ENCODE measurements at regions not wholly inside any gene's neighbourhood (a gene's known extent, or its start where the extent isn't known, plus 50 kb on each side); places are given as distances from the start of the nearest gene placed in this dataset.
"Not testable (repeated sequence)": the region's sequence is repeated elsewhere in the genome, so short reads cannot be mapped to it uniquely, and the experiment has no call there.

- no peak for TF ChIP-seq JUND (IDR thresholded peaks at IDR 0.05; ENCODE audit: low read depth)
- DNase-seq (ENCODE audit: low read depth in 1 of 2, low spot score in 1 of 2): no peak
- in situ Hi-C loops (cut with HindIII; ENCODE audit: low pct_unique_long_range_greater_than_20kb, low sequenced_read_pairs): no loop called here
Measured at GRCh38 chr5:147112899-147113298, 121.9 kb upstream of the STK32A start.

- no peak for DNase-seq (ENCODE audit: low read depth in 1 of 2, low spot score in 1 of 2)
- no peak for TF ChIP-seq JUND (IDR thresholded peaks at IDR 0.05; ENCODE audit: low read depth)
- in situ Hi-C loops (cut with HindIII; ENCODE audit: low pct_unique_long_range_greater_than_20kb, low sequenced_read_pairs): no loop called here
Measured at GRCh38 chr5:147113967-147114366, 120.9 kb upstream of the STK32A start.

- in situ Hi-C loops (cut with HindIII; ENCODE audit: low pct_unique_long_range_greater_than_20kb, low sequenced_read_pairs); DNase-seq (ENCODE audit: low read depth in 1 of 2, low spot score in 1 of 2): not testable (repeated sequence)
Measured at GRCh38 chr5:147139759-147140158, 95.1 kb upstream of the STK32A start.

- TF ChIP-seq JUND (IDR thresholded peaks at IDR 0.05; ENCODE audit: low read depth): no peak
- in situ Hi-C loops (cut with HindIII; ENCODE audit: low pct_unique_long_range_greater_than_20kb, low sequenced_read_pairs): no loop called here
- no peak for DNase-seq (ENCODE audit: low read depth in 1 of 2, low spot score in 1 of 2)
Measured at GRCh38 chr5:147140558-147140957, 94.3 kb upstream of the STK32A start.

GRCh38 chr5:147141580-147141979, 93.2 kb upstream of the STK32A start:
- DNase-seq (ENCODE audit: low read depth in 1 of 2, low spot score in 1 of 2); in situ Hi-C loops (cut with HindIII; ENCODE audit: low pct_unique_long_range_greater_than_20kb, low sequenced_read_pairs): not testable (repeated sequence)

GRCh38 chr5:147143215-147143614, 91.6 kb upstream of the STK32A start:
- in situ Hi-C loops (cut with HindIII; ENCODE audit: low pct_unique_long_range_greater_than_20kb, low sequenced_read_pairs): no loop called here
- TF ChIP-seq JUND (IDR thresholded peaks at IDR 0.05; ENCODE audit: low read depth): no peak
- no peak for DNase-seq (ENCODE audit: low read depth in 1 of 2, low spot score in 1 of 2)

- TF ChIP-seq JUND (IDR thresholded peaks at IDR 0.05; ENCODE audit: low read depth): no peak
- DNase-seq (ENCODE audit: low read depth in 1 of 2, low spot score in 1 of 2): no peak
- in situ Hi-C loops (cut with HindIII; ENCODE audit: low pct_unique_long_range_greater_than_20kb, low sequenced_read_pairs): no loop called here
Measured at GRCh38 chr5:147145328-147145727, 89.5 kb upstream of the STK32A start.

GRCh38 chr5:147148715-147149114, 86.1 kb upstream of the STK32A start:
- in situ Hi-C loops (cut with HindIII; ENCODE audit: low pct_unique_long_range_greater_than_20kb, low sequenced_read_pairs): no loop called here

GRCh38 chr5:147152086-147152485, 82.7 kb upstream of the STK32A start:
- in situ Hi-C loops (cut with HindIII; ENCODE audit: low pct_unique_long_range_greater_than_20kb, low sequenced_read_pairs): no loop called here
- TF ChIP-seq JUND (IDR thresholded peaks at IDR 0.05; ENCODE audit: low read depth): no peak

More at GRCh38 chr5:147148715-147149114, 86.1 kb upstream of the STK32A start:
- TF ChIP-seq JUND (IDR thresholded peaks at IDR 0.05; ENCODE audit: low read depth): no peak
- DNase-seq (ENCODE audit: low read depth in 1 of 2, low spot score in 1 of 2): no peak

GRCh38 chr5:147154809-147155208, 80.0 kb upstream of the STK32A start:
- in situ Hi-C loops (cut with HindIII; ENCODE audit: low pct_unique_long_range_greater_than_20kb, low sequenced_read_pairs): no loop called here
- DNase-seq (ENCODE audit: low read depth in 1 of 2, low spot score in 1 of 2): no peak
- no peak for TF ChIP-seq JUND (IDR thresholded peaks at IDR 0.05; ENCODE audit: low read depth)

More at GRCh38 chr5:147152086-147152485, 82.7 kb upstream of the STK32A start:
- no peak for DNase-seq (ENCODE audit: low read depth in 1 of 2, low spot score in 1 of 2)

- no peak for TF ChIP-seq JUND (IDR thresholded peaks at IDR 0.05; ENCODE audit: low read depth)
- in situ Hi-C loops (cut with HindIII; ENCODE audit: low pct_unique_long_range_greater_than_20kb, low sequenced_read_pairs): no loop called here
- DNase-seq (ENCODE audit: low read depth in 1 of 2, low spot score in 1 of 2): no peak
Measured at GRCh38 chr5:147156012-147156411, 78.8 kb upstream of the STK32A start.

- in situ Hi-C loops (cut with HindIII; ENCODE audit: low pct_unique_long_range_greater_than_20kb, low sequenced_read_pairs): no loop called here
- TF ChIP-seq JUND (IDR thresholded peaks at IDR 0.05; ENCODE audit: low read depth): no peak
- no peak for DNase-seq (ENCODE audit: low read depth in 1 of 2, low spot score in 1 of 2)
Measured at GRCh38 chr5:147160902-147161700, 73.7 kb upstream of the STK32A start.

- in situ Hi-C loops (cut with HindIII; ENCODE audit: low pct_unique_long_range_greater_than_20kb, low sequenced_read_pairs): no loop called here
- no peak for TF ChIP-seq JUND (IDR thresholded peaks at IDR 0.05; ENCODE audit: low read depth)
- no peak for DNase-seq (ENCODE audit: low read depth in 1 of 2, low spot score in 1 of 2)
Measured at GRCh38 chr5:147162740-147163139, 72.1 kb upstream of the STK32A start.

GRCh38 chr5:147167529-147167928, 67.3 kb upstream of the STK32A start:
- in situ Hi-C loops (cut with HindIII; ENCODE audit: low pct_unique_long_range_greater_than_20kb, low sequenced_read_pairs): no loop called here
- no peak for TF ChIP-seq JUND (IDR thresholded peaks at IDR 0.05; ENCODE audit: low read depth)
- no peak for DNase-seq (ENCODE audit: low read depth in 1 of 2, low spot score in 1 of 2)
